GM12872 (cell line): ENCODE measurements at regions not wholly inside any gene's neighbourhood (a gene's known extent, or its start where the extent isn't known, plus 50 kb on each side); places are given as distances from the start of the nearest gene placed in this dataset.

ENCODE experiments used
- TF ChIP-seq, protein P1 (sequence below): IDR thresholded peaks from 3 replicates; pipeline ENCODE4 v1.5.1; 2011; ENCODE audit warnings: low read depth, mild to moderate bottlenecking, low read length, moderate library complexity; ENCODE audit not compliant: insufficient read depth

DNA sequence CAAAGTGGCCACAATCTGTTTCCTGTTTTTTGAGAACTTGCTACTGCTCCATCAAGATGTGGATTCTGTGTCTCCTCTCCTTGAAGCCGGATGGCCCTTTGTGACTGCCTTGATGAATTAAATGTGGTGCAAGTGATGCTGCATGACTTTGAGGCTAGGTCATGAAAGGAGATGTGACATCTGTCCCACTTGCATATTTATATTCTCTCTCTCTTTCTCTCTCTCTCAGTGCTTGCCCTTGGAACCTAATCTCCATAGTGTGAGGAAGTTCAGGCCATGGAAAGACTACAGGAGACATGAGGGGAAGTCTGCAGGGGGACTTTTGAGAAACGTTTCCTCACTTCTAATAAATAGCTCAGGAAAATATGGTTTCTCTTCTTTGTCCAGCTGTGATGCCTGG lies 50.0 kb upstream of the ADPGK start:
- TF ChIP-seq, protein P1, sequence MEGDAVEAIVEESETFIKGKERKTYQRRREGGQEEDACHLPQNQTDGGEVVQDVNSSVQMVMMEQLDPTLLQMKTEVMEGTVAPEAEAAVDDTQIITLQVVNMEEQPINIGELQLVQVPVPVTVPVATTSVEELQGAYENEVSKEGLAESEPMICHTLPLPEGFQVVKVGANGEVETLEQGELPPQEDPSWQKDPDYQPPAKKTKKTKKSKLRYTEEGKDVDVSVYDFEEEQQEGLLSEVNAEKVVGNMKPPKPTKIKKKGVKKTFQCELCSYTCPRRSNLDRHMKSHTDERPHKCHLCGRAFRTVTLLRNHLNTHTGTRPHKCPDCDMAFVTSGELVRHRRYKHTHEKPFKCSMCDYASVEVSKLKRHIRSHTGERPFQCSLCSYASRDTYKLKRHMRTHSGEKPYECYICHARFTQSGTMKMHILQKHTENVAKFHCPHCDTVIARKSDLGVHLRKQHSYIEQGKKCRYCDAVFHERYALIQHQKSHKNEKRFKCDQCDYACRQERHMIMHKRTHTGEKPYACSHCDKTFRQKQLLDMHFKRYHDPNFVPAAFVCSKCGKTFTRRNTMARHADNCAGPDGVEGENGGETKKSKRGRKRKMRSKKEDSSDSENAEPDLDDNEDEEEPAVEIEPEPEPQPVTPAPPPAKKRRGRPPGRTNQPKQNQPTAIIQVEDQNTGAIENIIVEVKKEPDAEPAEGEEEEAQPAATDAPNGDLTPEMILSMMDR, result no peak
